HFFc6 (cell line): ENCODE measurements at regions not wholly inside any gene's neighbourhood (a gene's known extent, or its start where the extent isn't known, plus 50 kb on each side); places are given as distances from the start of the nearest gene placed in this dataset.

ENCODE experiments used
- DNase-seq: peaks from one replicate; pipeline ENCODE4 v3.0.0-alpha.2; 2018
- H3K27ac Mint-ChIP-seq: 2 replicates; pipeline ENCODE4 v1.8.0; 2020; ENCODE audit warnings: mild to moderate bottlenecking, mixed read lengths
- H3K27me3 Mint-ChIP-seq: 2 replicates; pipeline ENCODE4 v1.8.0; 2021; ENCODE audit warnings: mild to moderate bottlenecking, moderate library complexity, mixed read lengths; ENCODE audit not compliant: insufficient read depth
- H3K36me3 Mint-ChIP-seq: 2 replicates; pipeline ENCODE4 v1.8.0; 2021; ENCODE audit warnings: low read depth, mixed read lengths
- H3K4me1 Mint-ChIP-seq: 2 replicates; pipeline ENCODE4 v1.8.0; 2020; ENCODE audit warnings: low read depth, mixed read lengths
- H3K4me3 Mint-ChIP-seq: 2 replicates; pipeline ENCODE4 v1.8.0; 2020; ENCODE audit warnings: mild to moderate bottlenecking, moderate library complexity, mixed read lengths
- H3K9me3 Mint-ChIP-seq: 2 replicates; pipeline ENCODE4 v1.8.0; 2020; ENCODE audit warnings: mild to moderate bottlenecking, mixed read lengths
- TF ChIP-seq, protein P1 (sequence below): fragments of 200-600 bp; sonication (generic); IDR thresholded peaks from 2 replicates; pipeline ENCODE4 v1.5.0; 2021; ENCODE audit warnings: antibody characterized with exemption, mild to moderate bottlenecking

DNA sequence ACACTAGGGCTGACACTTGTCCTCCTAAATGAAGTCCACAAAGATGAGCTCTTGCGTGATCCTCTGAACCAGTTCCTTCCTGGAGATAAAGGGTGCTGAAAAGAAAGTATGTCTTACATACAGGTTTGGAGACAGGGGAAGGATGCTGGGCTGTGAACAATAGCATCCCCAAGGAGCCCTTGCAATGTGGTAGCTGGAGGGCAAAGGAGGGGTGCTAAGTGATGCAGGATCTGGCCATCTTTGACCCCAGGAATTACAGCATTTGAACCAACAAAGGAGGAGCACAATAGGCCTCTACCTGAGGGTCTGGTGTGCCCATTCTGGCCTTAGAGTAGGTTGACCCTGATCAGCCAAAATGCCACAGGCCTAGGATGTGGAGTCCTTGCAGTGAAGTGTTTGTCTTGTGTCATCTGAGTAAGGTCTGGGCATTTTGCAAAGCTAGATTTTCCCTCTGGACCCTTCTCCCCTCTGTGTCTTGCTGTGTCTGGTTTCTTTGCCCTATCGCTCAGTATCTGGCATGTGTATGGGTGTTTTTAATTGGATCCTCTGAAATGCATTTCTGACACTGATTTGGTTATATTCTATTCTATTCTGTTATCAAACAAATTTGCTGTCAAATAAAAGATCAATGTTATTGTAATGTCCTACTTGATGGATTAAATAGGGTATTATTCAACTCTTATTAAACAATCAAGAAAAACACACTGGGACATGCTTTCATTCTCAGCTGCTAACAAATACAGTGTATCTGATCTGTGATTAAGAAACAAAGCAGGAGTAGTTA is 364.8 kb upstream of the MEIS1 start:
- Mint-ChIP-seq H3K27me3 (no peaks in the 10 kb centered on the region), H3K27ac (no peak overlapping the region), H3K9me3 (peaks cover 22% of the 10 kb centered on the region), H3K4me3 (no peak overlapping the region), H3K36me3 (no peaks in the 10 kb centered on the region), H3K4me1 (no peaks in the 10 kb centered on the region)
- TF ChIP-seq, protein P1, sequence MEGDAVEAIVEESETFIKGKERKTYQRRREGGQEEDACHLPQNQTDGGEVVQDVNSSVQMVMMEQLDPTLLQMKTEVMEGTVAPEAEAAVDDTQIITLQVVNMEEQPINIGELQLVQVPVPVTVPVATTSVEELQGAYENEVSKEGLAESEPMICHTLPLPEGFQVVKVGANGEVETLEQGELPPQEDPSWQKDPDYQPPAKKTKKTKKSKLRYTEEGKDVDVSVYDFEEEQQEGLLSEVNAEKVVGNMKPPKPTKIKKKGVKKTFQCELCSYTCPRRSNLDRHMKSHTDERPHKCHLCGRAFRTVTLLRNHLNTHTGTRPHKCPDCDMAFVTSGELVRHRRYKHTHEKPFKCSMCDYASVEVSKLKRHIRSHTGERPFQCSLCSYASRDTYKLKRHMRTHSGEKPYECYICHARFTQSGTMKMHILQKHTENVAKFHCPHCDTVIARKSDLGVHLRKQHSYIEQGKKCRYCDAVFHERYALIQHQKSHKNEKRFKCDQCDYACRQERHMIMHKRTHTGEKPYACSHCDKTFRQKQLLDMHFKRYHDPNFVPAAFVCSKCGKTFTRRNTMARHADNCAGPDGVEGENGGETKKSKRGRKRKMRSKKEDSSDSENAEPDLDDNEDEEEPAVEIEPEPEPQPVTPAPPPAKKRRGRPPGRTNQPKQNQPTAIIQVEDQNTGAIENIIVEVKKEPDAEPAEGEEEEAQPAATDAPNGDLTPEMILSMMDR, result no peak
- DNase-seq, result no peak

DNA sequence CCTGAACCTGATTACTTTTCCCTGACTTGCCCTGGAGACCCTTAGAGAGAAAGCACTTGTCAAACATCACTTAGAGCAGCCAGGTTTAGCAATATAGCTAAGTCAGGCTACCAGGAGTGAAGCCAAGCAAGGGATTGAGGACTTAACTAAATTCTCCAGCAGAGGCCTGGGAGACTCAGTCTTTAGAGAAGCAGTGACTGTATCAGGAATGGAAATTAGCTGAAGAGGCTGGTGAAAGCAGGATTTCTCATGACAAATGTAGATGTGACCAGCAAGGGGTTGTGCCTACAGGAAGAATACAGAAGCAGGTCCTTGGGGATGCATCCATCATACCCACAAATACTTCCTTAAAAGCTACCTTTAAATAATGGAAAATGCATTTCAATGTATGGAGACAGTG is 368.9 kb upstream of the MEIS1 start:
- H3K27ac Mint-ChIP-seq, result no peak overlapping the region
- TF ChIP-seq, protein P1, result no peak
- H3K4me3 Mint-ChIP-seq, result no peak overlapping the region
- no peaks in the 10 kb centered on the region for H3K27me3 Mint-ChIP-seq
- H3K9me3 Mint-ChIP-seq, result peaks cover 18% of the 10 kb centered on the region
- H3K36me3 Mint-ChIP-seq, result no peaks in the 10 kb centered on the region
- no peaks in the 10 kb centered on the region for H3K4me1 Mint-ChIP-seq
- no peak for DNase-seq

DNA sequence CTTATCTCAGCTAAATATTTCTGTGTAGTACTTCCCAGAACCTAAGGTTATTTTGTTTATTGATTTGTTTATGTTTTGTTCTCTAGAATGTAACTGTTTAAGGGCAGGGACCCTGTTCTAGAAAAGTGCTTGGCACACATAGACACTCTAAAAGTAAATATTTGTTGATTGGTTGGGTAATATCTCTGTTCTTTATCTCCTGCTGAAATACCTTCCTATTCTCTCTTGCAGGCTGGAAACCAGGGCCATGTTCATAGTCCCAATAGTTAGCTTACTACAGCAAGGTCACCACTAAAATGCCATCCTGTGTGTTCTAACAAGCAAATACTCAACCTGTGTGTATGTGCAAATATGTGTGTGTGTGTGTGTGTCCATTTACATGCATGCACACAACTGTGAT is 375.6 kb upstream of the MEIS1 start:
- Mint-ChIP-seq H3K27me3 (peaks cover 2% of the 10 kb centered on the region; the same call in 1 of the 2 replicates), H3K4me1 (no peaks in the 10 kb centered on the region), H3K36me3 (no peaks in the 10 kb centered on the region), H3K9me3 (peaks cover 11% of the 10 kb centered on the region), H3K27ac (no peak overlapping the region), H3K4me3 (no peak overlapping the region)
- DNase-seq, result no peak
- TF ChIP-seq, protein P1, result no peak

DNA sequence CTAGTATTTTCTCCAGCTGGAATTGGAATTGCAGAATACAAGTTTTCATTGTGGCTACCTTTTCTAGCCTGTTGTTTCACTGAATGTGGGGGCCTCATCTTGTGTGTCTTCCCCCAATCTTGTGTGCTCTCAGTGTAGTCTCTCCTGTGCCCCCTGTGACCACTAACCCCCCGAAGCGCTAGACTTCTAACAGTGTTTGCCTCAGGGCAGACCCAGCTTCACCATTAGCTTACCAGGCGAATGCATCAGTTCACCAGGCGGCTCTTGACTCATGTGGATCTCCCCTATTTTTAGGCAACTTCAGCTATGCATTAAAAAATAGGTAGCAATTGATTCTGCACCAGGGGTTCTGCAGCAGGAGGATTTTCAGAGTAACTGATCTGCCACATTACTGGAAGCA is 376.2 kb upstream of the MEIS1 start:
- H3K27me3 Mint-ChIP-seq, result peaks cover 2% of the 10 kb centered on the region; the same call in 1 of the 2 replicates
- no peak overlapping the region for H3K27ac Mint-ChIP-seq
- TF ChIP-seq, protein P1, result no peak
- H3K36me3 Mint-ChIP-seq, result no peaks in the 10 kb centered on the region
- DNase-seq, result no peak
- H3K4me1 Mint-ChIP-seq, result no peaks in the 10 kb centered on the region
- H3K4me3 Mint-ChIP-seq, result no peak overlapping the region
- H3K9me3 Mint-ChIP-seq, result peaks cover 6% of the 10 kb centered on the region; the same call in 1 of the 2 replicates

DNA sequence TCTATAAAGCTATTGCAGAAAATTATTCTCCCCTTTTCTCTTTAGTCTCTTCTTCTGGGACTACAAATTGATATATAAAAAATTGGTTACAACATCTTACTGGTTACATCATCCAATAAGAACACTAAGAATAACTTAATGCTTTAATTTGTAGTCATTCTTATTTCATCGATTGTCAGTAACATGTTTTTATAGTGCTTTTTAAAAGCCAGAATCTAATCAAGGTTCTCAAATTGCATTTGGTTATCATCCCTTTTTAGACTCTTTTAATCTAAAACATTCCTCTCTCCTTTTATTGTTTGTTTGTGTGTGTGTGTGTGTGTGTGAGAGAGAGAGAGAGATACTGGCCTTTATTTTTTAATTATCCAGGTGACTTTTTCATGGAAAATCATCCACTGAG is 377.1 kb upstream of the MEIS1 start:
- Mint-ChIP-seq H3K4me1 (no peaks in the 10 kb centered on the region), H3K36me3 (no peaks in the 10 kb centered on the region), H3K9me3 (peaks cover 5% of the 10 kb centered on the region; the same call in 1 of the 2 replicates), H3K27me3 (peaks cover 2% of the 10 kb centered on the region; the same call in 1 of the 2 replicates), H3K27ac (no peak overlapping the region), H3K4me3 (no peak overlapping the region)
- DNase-seq, result no peak
- TF ChIP-seq, protein P1, result no peak
